Esophagus muscularis mucosa (tissue), 3 donors: ENCODE measurements at regions not wholly inside any gene's neighbourhood (a gene's known extent, or its start where the extent isn't known, plus 50 kb on each side); places are given as distances from the start of the nearest gene placed in this dataset.

Experiments used
- EP300 ChIP-seq: sonication (generic); formaldehyde crosslinking; IDR thresholded peaks from one replicate; pipeline ENCODE4 v1.6.1; 2017; ENCODE audit warnings: antibody characterized with exemption
- POLR2A ChIP-seq: fragments of 450-650 bp; IDR thresholded peaks from one replicate; pipeline ENCODE4 v1.6.1; 2017; ENCODE audit warnings: antibody characterized with exemption, moderate library complexity, mild to moderate bottlenecking, low read depth
- POLR2AphosphoS5 ChIP-seq, 2 donors: sonication (generic); formaldehyde crosslinking; IDR thresholded peaks; one replicate each; pipeline ENCODE4 v1.6.1; 2017; ENCODE audit warnings: antibody characterized with exemption in 2 of 2

DNA sequence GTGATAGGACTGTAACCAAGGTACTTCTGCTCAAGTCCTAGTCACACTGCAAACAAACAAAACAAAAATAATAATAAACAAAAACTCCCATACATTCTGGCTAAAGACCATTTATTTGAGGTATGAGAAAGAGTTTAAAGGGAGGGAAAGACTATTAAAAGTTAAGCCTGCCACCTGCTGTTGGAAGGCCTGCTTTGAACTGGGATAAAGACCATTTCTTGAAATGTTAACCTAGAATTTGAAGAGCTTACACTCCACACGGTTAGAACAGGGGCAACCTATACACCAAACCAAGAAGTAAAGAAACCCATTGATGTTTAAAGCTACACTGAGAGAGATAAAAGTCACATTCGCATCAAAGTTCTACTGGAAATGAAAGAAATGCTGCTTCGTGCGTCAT is 548.7 kb upstream of the DIPK2B start:
- TF ChIP-seq POLR2A (no peak), EP300 (no peak), POLR2AphosphoS5 (IDR thresholded peaks at IDR 0.05) (no peak)
